AG04450 (cell line): ENCODE measurements at regions not wholly inside any gene's neighbourhood (a gene's known extent, or its start where the extent isn't known, plus 50 kb on each side); places are given as distances from the start of the nearest gene placed in this dataset.

Source experiments
- CTCF ChIA-PET: fragments of 300-600, 350-600 bp; formaldehyde crosslinking; extraction: SDS; loops from one replicate; lab custom pipeline; 2022; ENCODE audit warnings: antibody characterized with exemption, inconsistent platforms; lab: Charles Lee
- POLR2A ChIA-PET: fragments of 350-600 bp; formaldehyde crosslinking; extraction: SDS; loops from one replicate; lab custom pipeline; 2021; ENCODE audit warnings: antibody characterized with exemption, inconsistent platforms; lab: Yijun Ruan, JAX
- DNase-seq: peaks from one replicate; pipeline ENCODE4 v3.0.0-alpha.2; 2011; ENCODE audit warnings: low read depth, low spot score
- H3K27ac ChIP-seq: one replicate; pipeline ENCODE4 v1.5.1; 2012; ENCODE audit warnings: low read depth, low read length, control low read depth
- H3K27me3 ChIP-seq: one replicate; pipeline ENCODE4 v1.6.0; 2012; ENCODE audit warnings: low read length; ENCODE audit not compliant: control insufficient read depth, insufficient read depth
- H3K4me3 ChIP-seq: 2 replicates; pipeline ENCODE4 v1.5.1; 2011; ENCODE audit warnings: mild to moderate bottlenecking, low read depth, low read length, control low read depth
- H3K9me3 ChIP-seq: 2 replicates; pipeline ENCODE4 v1.5.1; 2012; ENCODE audit warnings: low read length; ENCODE audit not compliant: control insufficient read depth, insufficient read depth
- TF ChIP-seq, protein P1 (sequence below): IDR thresholded peaks from 2 replicates; pipeline ENCODE4 v1.5.1; 2011; ENCODE audit warnings: low read depth, low read length, control low read depth, inconsistent platforms

GRCh38 chr2:133668547-133668946 is 100.3 kb upstream of the NCKAP5 start:
- DNase-seq = no peak
- TF ChIP-seq, protein P1, sequence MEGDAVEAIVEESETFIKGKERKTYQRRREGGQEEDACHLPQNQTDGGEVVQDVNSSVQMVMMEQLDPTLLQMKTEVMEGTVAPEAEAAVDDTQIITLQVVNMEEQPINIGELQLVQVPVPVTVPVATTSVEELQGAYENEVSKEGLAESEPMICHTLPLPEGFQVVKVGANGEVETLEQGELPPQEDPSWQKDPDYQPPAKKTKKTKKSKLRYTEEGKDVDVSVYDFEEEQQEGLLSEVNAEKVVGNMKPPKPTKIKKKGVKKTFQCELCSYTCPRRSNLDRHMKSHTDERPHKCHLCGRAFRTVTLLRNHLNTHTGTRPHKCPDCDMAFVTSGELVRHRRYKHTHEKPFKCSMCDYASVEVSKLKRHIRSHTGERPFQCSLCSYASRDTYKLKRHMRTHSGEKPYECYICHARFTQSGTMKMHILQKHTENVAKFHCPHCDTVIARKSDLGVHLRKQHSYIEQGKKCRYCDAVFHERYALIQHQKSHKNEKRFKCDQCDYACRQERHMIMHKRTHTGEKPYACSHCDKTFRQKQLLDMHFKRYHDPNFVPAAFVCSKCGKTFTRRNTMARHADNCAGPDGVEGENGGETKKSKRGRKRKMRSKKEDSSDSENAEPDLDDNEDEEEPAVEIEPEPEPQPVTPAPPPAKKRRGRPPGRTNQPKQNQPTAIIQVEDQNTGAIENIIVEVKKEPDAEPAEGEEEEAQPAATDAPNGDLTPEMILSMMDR = no peak
- Histone ChIP-seq H3K27ac (no peak overlapping the region), H3K4me3 (no peak overlapping the region), H3K9me3 (no peaks in the 10 kb centered on the region), H3K27me3 (no peaks in the 10 kb centered on the region)
- ChIA-PET POLR2A (no interaction called here), CTCF (no interaction called here)

GRCh38 chr2:133673305-133673905 is 105.1 kb upstream of the NCKAP5 start:
- ChIA-PET CTCF (interaction anchor here (1.0 to 1.5 kb wide), 2 partner anchors 107 to 1127 kb away, joined by 3 to 5 read pairs; no protein-coding TSS in a partner anchor), POLR2A (interaction anchor here (2.0 kb wide), 1 partner anchor 82 kb away, joined by 9 read pairs; no protein-coding TSS in a partner anchor)
- DNase-seq = no peak
- Histone ChIP-seq H3K9me3 (no peaks in the 10 kb centered on the region), H3K27ac (no peak overlapping the region), H3K4me3 (no peak overlapping the region; the same call in 1 of the 2 replicates), H3K27me3 (no peaks in the 10 kb centered on the region)
- TF ChIP-seq, protein P1 = no peak

DNA sequence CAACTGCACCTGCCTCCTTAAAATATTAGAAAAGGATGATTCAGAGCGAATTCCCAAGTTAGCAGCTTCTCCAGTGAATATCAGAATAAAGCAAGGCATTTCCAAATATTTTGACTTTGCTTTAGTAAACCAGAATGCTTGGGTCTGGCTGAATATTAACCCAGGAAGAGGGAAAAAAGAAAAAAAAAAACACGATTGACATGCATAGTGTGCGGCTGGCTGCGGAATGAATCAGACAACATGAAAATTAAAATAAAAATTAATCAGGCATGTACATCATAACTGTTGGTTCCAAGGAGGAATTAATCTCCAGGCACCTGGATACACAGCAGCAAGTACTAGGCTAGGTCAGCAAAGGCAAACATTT is 105.8 kb upstream of the NCKAP5 start:
- H3K4me3 ChIP-seq = peak overlapping the region; percentile 48

GRCh38 chr2:133674433-133675331 is 106.4 kb upstream of the NCKAP5 start:
- no peaks in the 10 kb centered on the region for H3K27me3 ChIP-seq
- peak overlapping the region; percentile 93 for H3K27ac ChIP-seq
- CTCF ChIA-PET = interaction anchor here (0.6 to 1.5 kb wide), 2 partner anchors 105 to 398 kb away, joined by 3 to 5 read pairs; no protein-coding TSS in a partner anchor
- H3K9me3 ChIP-seq = no peaks in the 10 kb centered on the region
- DNase-seq = peak; percentile 80
- POLR2A ChIA-PET = interaction anchor here (0.6 to 2.0 kb wide), 3 partner anchors 19 to 81 kb away, joined by 3 to 9 read pairs (median 4); no protein-coding TSS in a partner anchor
- H3K4me3 ChIP-seq = peak overlapping the region; percentile 48
- TF ChIP-seq, protein P1 = no peak

More for the DNA sequence above, 105.8 kb upstream of the NCKAP5 start:
- ChIA-PET CTCF (interaction anchor here (0.6 to 1.5 kb wide), 3 partner anchors 106 to 1128 kb away, joined by 3 to 5 read pairs (median 3); no protein-coding TSS in a partner anchor), POLR2A (interaction anchor here (2.0 kb wide), 1 partner anchor 81 kb away, joined by 9 read pairs; no protein-coding TSS in a partner anchor)
- Histone ChIP-seq H3K27ac (peak overlapping the region; percentile 93), H3K9me3 (no peaks in the 10 kb centered on the region), H3K27me3 (no peaks in the 10 kb centered on the region)
- no peak for DNase-seq
- TF ChIP-seq, protein P1 = no peak
